HT1080 (cell line): ENCODE measurements at regions not wholly inside any gene's neighbourhood (a gene's known extent, or its start where the extent isn't known, plus 50 kb on each side); places are given as distances from the start of the nearest gene placed in this dataset.
A peak's percentile ranks its signal among the peaks of the same experiment; 100 is the strongest.
"Not testable (repeated sequence)": the region's sequence is repeated elsewhere in the genome, so short reads cannot be mapped to it uniquely, and the experiment has no call there.

Source experiments
- DNase-seq: peaks from one replicate; pipeline ENCODE4 v3.0.0-alpha.2; 2015; ENCODE audit warnings: low read depth

DNA sequence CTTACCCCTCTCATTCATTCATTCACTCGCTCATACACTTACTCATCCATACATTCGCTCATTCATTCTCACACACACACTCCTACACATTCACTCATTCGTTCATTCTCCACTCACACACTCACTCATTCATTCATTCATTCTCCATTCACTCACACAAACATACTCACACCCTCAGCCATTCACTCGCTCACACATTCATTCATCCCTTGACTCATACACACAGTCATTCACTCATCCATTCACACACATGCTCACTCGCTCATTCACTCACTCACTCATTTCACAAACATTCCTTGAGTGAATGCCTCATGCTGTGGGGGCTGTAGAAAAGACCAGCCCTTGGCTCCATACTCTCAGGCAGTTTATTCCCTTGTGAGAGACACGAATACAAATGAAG is 151.1 kb upstream of the MAMLD1 start:
- DNase-seq, result peak; percentile 38

DNA sequence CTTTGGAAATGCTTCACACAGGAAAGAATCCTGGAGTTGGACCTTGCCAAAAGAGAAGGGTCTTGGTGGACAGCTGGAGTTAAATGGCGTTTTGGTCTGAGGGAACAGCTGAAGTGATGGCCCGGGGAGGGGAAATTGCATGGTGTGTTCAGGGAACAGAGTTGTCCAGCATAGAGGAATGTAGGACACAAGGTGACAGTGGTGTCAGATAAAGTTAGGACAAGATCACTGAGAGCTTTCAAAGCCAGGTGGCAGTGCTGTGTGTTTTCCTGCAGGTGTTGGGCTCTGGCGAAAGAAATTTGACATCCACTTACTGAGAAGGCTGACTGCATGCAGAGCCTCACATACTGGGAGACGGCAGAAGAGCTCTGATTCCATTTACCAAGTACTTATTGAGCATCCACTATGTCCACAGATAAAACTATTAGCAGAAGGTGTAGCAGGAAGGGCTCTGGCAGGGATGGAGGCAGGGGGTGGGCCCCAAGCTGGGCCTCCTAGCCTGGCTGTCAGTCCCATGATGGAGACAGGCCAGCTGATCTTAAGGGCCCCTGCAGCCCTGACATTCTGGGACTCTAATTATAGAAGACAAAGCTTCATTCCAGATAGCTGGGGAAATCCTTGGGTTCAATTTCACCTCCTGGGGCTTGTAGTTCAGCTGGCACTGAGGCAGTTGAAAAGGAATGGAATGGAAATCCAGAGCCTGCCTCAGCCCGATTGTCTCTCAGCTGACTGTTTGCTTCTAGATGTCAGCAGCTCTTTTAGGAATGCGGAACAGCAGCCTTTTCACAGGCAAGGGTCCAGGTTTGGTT is 150.2 kb upstream of the MAMLD1 start:
- no peak for DNase-seq

DNA sequence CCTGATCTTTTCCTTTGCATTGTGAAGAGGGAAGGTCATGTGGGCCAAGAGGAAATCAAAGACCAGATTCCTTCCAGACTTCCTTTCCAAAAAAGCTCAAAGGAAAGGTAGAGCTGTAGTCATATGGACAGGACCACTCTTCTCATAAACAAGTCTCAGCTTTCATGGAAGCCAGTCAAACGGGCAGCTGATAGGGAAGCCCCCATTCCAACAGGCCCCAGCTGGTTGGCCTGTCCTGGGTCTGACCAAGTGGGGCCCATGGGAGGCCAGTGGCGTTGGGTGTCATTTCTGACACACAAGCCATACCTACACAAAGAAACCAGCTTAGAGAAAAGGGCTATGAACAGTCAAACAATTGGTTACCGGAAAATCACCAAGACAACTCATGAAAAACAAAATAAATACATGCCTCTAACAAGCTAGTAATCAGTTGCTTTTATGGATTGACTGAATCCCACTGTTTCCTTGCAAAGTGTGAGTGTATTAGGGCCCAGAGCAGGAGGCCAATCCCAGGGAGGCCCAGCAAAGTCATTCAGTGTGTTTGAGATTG is 149.6 kb upstream of the MAMLD1 start:
- DNase-seq, result no peak

DNA sequence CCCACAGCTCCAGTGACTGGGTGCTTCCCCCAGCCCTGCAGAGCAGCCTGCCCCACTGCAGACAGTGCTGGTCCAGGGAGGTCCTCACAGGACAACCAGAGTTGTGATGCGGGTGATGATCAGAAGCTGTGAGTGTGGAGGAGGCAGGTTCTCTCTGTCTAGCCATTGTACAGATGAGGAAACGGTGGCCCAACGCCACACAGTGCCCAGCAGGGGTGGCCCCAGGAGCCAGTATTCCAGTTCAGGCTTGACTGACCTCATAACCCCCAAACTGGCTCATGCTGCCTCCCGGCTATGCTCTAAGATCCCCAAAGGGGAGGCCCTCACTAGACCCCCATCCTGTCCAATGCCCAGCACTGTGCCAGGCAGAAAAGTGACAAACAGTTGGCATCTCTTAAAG is 147.1 kb upstream of the MAMLD1 start:
- not testable (repeated sequence) for DNase-seq

DNA sequence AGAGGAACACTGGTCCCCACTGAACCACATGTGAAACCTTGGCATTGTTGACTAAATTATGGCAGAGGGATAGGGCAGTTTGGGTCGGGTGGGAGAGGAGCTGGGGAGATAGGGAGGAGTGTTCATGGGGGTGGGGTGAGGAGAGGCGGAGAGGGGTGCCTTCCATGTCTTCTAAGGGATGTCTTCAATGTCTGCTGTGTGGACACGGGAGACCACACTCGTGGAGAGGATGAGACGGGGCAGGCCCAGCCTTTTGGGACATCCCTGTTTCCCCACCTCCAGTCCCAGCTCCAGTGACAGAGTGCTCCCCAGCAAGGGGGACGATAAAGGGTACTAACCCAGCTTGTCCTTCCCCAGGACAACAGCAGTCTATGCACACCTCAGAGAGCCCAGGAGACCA is 146.4 kb upstream of the MAMLD1 start:
- no peak for DNase-seq

DNA sequence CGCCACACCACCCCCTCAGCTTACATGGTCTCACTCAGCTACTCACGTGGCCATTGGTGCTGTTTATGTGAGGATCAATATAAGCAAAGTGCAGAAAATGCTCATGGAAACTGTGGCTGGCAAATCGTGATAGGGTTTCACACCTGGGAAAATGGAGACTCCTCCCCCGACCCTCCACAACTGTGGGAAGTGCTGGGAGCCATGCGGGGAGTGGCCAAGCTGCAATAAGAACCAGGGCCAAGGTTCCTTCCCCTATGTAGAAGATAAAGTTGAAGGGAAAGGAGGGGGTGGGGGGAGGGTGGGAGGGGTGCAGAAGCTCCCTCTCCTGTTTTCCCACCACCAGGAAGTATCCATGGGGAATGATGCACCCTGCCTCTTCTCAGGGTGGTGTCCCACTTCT is 145.5 kb upstream of the MAMLD1 start:
- DNase-seq, result no peak

DNA sequence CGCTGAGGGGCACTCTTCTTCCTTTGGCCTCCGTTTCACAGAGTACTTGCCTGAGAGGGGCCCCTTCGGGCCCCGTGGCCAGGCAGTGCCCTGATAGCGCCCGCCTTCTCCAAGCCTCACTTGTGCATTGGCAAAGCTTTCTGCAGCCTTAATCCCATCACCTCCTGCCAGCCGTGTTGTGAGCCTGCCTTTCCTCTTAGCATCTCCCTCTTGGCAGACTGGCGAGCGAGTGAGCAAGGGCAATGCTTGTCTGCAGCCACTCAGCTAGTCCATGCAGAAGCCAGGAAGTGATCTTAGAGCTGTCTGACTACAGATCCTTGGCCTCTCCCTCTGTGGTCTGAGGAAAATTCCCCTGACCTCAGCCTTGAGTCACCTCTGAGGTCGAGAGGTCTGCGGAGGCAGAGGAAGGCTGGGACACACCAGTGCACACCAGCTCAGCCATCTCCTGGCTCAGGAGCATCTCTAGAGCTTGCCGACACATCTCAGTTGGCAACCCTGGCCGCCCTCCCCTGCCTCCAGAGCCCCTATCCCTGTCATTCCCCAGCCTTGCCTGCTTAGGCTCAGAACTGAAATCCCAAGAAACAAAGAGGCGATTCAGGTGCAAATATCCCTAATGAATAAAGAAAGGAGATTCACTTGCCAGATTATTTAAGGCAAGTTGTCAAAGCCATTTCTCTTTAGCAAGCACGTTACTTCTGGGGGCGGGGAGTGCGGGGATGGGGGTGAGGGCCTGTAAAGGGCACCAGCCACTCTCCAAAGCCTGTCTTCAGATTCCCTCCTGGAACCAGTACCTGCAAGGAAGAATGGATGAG is 143.5 kb upstream of the MAMLD1 start:
- peak; percentile 67 for DNase-seq

DNA sequence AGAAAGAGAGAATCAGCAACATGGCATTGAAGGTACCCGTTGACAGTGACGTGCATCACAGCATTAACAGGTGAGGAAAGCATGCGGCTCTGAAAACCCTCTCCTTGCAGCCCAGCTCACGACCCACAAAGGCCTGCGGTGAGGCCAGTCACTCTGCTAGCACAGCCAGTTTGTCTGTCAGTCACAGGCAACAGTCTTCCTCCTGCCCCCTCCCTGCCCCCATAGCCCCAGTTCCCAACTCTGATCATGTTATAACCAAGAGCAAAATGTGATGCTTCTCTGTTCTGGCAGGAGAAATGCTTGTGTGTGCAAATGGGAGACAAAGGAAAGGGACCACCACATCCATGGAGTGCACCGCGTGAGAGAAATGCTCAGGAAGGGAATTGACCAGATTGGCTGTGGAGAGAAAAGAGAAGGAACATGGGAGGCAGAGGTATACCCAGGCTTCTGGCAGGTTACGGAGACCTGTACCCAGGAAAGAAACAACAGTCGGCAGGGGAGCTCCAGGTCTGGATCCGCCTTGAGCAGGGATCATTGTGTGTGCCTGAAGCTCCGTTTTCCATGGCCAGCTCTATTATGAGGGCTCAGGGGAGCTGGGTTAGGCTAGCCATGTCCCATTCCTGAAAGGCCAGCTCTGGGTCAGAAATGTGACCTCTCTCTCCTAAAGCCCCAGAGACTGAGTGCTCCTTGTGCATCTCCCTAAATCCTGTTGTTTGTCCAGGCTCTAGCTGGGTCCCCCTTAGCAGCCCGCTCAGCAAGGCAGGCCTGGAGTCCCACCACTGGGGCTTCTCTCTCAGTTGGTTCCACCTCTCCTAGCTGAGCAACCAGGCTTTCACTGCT is 139.7 kb upstream of the MAMLD1 start:
- DNase-seq, result no peak

DNA sequence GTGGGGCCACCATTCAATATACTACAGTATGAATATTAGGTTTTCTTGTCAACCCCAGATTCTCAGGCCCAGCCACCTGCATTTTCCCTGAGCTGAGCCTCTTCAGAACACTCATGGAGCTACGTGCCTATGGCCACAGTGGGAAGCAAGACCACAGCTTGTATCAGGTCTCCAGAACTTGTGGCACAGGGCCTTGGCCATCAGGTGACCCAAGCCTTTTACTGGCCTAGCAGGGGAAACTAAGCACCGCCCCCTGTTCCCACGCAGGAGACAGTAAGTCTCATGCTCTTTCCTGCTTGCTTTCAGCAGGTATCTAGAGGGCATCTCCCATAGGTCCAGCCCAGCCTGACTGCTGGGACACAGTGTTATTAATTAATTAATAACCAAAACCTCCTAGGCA is 138.4 kb upstream of the MAMLD1 start:
- no peak for DNase-seq

DNA sequence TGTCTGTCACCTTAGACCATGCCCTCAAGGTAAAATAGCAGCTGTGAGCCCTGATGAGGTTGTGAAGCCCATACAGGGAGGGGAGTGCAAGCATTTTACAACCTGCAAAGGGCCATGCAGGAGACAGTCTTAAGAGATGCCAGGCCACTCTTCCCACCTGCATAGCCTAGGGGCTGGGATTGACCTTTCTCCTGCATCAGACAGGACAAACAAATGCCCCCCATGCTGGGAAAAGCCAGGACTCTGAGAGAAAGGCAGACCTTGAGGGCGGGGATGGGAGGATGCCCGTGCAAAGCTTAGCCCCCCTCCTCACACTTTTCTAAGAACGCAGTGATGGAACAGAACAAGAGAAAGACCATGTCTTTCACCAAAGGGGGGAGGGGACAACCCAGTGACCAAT is 137.9 kb upstream of the MAMLD1 start:
- DNase-seq, result no peak

DNA sequence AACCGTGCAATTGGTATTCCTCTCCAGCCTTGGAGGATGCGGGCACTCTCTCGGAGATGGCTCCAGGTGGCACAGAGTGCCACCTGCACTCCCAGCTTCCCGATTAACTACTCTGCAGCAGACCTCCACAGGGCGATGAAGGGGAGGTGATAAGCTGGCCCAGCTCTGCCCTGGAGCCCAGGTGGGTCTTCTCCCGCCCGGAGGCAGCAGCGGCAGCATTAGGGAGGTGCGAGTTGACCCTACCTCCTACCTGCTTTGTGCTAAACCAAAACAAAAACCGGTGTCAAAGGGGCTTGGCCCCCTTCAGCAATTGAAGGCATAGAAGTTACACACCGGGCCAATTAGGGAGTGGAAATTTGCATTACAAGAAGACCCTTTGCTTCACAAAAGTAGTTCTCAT is 137.4 kb upstream of the MAMLD1 start:
- no peak for DNase-seq

DNA sequence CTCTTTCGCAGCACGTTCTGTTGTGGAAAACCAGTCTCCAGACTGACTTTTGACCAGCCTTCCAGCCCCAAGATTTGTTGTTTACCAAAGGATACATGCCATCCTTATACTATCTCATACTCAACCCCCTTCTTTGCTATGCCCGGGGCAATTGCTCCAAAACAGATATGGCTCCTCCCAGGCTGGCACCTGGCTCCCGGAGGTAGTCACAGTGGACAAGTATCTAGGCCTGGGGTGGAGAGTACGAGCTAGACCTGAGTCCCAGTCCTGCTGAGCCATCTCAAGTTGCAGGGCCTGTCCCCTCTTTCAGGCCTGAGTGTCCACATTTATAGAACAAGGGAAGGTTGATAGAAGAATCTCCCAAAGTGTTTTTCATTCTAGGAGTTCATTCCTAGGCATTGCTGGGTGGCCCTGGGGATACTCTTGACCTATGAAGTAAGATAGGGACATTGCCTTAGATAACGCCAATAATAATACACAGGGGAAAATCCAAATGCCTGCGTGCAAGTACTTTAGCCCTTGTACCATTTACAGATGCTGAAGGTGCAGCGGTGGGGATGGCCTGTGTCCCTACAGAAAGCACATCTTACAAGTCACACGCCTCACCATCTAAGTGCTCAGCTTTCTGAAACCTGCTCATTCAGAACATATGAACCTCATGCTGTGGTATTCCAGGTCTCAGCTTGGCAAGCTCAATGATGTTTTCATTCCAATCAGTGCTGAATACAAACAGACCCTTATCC is 136.7 kb upstream of the MAMLD1 start:
- DNase-seq, result no peak

DNA sequence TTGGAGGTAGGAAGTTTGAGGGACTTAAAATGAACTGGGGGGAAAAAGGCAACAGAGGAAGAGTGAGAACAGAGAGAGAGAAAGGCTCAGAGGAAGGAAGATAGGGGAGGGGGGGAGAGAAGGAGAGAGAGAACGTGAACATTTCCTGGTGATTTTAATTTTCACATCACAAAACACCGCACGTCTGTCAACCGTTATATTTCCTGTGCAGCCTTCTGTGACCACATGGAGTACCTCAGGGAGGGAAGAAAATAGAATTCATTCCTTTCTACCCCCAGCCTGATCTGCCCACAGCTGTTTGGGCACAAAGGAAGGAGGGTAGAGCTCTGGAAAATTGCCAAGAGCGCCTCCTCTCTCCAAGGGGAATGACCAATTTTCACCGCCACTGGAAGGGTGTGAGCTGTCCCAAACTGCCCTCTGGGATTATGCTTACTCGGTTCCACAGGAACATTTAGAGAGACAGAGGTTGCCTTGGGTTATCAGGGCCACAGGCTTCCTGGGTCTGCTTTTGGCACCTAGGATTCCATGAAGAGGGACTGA is 135.7 kb upstream of the MAMLD1 start:
- no peak for DNase-seq

DNA sequence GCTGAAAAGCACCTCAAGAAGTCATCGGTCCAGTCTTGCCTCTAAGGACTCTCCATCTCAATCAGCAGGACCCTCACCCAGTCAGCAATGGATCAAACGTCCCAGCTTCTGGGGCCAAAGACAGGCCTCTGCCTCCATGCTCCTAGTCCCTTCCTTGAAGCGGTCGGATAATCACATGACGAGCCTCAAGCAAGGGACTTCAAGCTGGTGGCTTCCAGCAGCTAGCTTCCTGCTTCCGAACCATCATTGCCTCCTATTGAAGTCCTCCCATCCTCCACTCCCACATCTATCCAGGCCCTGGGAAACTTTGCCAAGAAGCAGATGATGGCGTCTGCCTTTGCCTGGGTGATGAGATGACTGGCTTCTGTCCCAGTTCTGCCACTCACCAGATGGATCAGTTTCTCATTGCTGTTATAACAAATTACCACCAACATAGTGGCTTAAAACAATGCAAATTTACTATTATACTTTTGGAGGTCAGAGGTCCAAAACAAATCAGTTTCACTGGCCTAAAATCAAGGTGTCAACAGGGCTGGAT is 135.2 kb upstream of the MAMLD1 start:
- DNase-seq, result no peak

DNA sequence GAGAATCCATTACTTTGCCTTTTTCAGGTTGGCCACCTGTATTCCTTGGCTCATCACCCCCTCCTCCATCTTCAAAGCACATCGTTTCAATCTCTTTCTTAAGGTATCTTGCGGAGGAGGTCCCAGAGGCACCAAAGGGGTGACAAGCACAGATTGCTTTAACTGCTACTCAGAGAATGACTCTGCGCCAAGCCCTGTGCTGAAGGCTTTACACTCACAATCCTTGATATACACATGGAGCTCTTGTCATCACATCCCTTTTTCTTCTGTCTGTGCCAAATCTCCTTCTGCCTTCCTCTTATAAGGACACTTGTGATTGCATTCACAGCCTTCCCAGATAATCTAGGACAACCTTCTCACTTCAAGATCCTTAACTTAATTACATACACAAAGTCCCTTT is 134.7 kb upstream of the MAMLD1 start:
- no peak for DNase-seq

DNA sequence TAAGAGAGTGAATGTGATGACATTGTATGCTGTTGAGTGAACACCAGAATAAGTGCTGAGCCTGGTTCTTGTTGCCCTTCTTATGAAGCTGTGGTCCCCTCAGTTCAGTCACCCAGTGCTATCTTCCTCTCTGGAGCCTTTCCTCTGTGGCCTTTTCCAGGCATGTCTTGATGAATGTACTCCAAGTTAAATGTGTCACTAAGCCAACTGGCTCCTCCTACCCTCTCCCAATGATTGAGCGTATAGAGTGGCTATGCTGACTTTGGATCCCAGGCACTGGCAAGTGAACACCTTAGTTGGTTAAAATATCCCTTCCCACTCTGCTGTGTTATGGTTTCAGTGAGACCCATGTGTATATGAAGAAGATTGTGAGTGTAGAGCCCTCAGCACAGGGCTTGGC is 134.1 kb upstream of the MAMLD1 start:
- no peak for DNase-seq

DNA sequence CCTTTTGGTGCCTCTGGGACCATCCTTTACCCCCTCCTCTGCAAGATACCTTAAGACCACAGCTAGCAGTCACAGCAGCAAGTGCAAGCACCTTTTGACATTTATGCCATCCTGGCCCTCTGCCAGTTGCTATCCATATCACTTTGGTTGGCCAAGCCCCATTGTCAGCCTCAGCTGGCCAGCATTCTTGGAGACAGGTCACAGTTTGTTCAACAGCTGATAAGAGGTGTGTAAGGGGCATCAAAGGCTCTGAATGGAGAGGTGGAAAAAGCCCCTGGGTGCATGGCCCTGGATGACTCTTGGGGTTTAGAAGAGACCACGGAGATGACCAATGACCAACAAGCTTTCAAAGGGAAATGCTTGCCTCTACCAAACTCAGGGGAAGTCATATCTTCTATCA is 133.6 kb upstream of the MAMLD1 start:
- no peak for DNase-seq

DNA sequence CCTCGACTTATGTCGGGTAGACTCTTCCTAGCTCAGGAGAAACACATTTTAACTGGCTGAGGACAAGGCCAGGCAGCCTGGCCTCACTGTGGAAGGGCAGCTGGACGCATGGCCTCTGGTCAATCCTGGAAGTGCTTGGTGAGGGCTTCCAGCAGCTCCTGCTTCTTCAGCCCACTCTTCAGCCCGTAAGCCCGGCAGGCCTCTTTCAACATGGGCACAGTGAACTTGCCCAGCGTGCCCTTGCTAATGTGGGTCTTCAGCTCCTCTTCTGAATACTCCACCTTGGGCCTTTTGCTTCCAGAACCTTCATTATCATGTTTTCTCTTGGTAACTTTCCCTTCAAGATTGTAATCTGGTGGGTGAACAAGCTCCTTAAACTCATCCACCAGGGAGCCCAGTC is 132.2 kb upstream of the MAMLD1 start:
- DNase-seq, result not testable (repeated sequence)

DNA sequence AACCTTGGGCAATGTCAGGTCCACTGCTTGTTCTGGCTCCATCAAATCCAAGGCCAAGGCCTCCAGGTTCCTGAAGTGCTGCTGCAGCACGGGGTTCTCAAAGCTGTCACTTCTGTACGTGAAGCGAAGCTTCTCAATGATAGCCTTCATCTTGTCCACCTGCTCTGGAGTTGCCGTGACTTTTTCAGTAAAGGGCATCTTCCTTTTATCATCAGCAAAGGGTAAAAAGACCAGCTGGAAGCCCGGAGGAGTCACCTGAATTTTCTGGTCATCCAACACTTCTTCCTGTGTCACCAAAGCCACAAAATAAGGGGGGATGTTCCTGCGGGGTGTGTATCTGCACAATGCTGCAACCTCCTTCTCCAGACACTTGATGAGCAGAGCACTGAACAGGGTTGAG is 131.7 kb upstream of the MAMLD1 start:
- not testable (repeated sequence) for DNase-seq

DNA sequence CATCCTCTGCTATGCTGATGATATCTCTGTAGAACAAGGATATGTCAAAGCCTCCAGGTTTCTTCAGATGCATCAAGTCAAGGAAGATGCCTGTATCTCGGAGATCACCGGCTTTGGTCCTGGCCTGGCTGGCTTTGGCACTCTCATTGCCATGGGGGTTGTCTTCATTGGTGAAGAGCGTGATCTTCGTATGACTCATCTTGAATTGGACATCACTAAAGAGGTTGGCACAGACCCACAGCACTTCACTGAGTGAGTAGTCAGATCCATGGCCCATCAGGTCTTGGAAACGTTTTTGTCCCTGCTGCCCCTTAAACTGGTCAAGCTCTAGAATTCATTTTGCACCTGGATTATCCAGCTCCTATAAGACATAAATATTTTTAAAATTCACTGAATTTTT is 130.9 kb upstream of the MAMLD1 start:
- DNase-seq, result peak; percentile 36
